Mesothelial cell of epicardium (in vitro differentiated cells): ENCODE measurements at regions not wholly inside any gene's neighbourhood (a gene's known extent, or its start where the extent isn't known, plus 50 kb on each side); places are given as distances from the start of the nearest gene placed in this dataset.
"Not testable (repeated sequence)": the region's sequence is repeated elsewhere in the genome, so short reads cannot be mapped to it uniquely, and the experiment has no call there.

Experiments used
- DNase-seq, 2 experiments: peaks; one replicate each; pipeline ENCODE4 v3.0.0; 2021; ENCODE audit warnings: low spot score in 2 of 2; ENCODE audit not compliant: unreplicated experiment in 2 of 2
- H3K27ac Mint-ChIP-seq: 2 replicates; pipeline ENCODE4 v1.8.0; 2021; ENCODE audit warnings: mixed read lengths
- H3K27me3 Mint-ChIP-seq: 2 replicates; pipeline ENCODE4 v1.8.0; 2021; ENCODE audit warnings: low read depth, mixed read lengths
- H3K36me3 Mint-ChIP-seq: 2 replicates; pipeline ENCODE4 v1.8.0; 2021; ENCODE audit warnings: mixed read lengths
- H3K4me1 Mint-ChIP-seq: 2 replicates; pipeline ENCODE4 v1.8.0; 2021; ENCODE audit warnings: mixed read lengths
- H3K4me3 Mint-ChIP-seq: 2 replicates; pipeline ENCODE4 v1.8.0; 2021; ENCODE audit warnings: mild to moderate bottlenecking, moderate library complexity, mixed read lengths
- H3K9me3 Mint-ChIP-seq: 2 replicates; pipeline ENCODE4 v1.8.0; 2021; ENCODE audit warnings: mixed read lengths
- TF ChIP-seq, protein P1 (sequence below): fragments of 200-600 bp; sonication (generic); IDR thresholded peaks from one replicate; pipeline ENCODE4 v1.5.0; 2021; ENCODE audit warnings: antibody characterized with exemption; ENCODE audit not compliant: unreplicated experiment

DNA sequence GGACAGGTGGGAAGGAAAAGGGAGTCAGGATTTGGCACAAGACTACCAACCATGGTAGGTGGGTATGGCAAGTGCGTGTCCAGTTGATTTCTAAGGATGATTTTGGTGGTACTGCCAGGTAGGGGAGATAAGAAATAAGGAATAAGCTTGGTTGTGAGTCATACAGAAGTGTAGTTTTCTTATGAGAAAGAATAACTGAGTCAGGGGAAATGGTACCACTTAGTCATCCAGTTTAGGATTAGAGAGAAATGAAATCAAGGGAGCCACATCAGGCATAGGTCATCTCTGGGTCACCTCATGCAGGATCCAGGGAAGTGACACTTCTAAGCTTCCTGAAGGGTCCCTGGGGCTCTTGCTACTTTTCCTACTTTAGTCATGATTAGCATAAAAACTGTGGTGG is 107.1 kb upstream of the C1GALT1C1 start:
- TF ChIP-seq, protein P1, sequence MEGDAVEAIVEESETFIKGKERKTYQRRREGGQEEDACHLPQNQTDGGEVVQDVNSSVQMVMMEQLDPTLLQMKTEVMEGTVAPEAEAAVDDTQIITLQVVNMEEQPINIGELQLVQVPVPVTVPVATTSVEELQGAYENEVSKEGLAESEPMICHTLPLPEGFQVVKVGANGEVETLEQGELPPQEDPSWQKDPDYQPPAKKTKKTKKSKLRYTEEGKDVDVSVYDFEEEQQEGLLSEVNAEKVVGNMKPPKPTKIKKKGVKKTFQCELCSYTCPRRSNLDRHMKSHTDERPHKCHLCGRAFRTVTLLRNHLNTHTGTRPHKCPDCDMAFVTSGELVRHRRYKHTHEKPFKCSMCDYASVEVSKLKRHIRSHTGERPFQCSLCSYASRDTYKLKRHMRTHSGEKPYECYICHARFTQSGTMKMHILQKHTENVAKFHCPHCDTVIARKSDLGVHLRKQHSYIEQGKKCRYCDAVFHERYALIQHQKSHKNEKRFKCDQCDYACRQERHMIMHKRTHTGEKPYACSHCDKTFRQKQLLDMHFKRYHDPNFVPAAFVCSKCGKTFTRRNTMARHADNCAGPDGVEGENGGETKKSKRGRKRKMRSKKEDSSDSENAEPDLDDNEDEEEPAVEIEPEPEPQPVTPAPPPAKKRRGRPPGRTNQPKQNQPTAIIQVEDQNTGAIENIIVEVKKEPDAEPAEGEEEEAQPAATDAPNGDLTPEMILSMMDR = no peak
- DNase-seq = no peak
- peaks cover 31% of the 10 kb centered on the region for H3K9me3 Mint-ChIP-seq
- H3K36me3 Mint-ChIP-seq = no peaks in the 10 kb centered on the region
- no peak overlapping the region for H3K27ac Mint-ChIP-seq
- no peaks in the 10 kb centered on the region for H3K27me3 Mint-ChIP-seq
- no peaks in the 10 kb centered on the region for H3K4me1 Mint-ChIP-seq
- no peak overlapping the region for H3K4me3 Mint-ChIP-seq

DNA sequence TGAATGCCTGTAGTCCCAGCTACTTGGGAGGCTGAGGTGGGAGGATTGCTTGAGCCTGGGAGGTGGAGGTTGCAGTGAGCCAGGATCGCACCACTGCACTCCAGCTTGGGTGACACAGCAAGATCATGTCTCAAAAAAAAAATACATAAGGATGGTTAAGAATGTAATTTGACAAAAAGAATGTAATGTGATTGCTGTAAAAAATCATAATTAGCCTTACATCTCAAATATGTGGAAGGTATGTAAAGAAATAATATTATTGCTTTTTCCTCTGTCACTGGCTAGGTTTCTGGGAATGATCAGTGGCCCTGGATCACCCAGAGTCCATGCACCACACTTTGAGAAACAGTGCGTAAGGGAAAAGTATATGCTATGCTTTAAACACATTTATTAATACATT is 106.1 kb upstream of the C1GALT1C1 start:
- Mint-ChIP-seq H3K36me3 (no peaks in the 10 kb centered on the region), H3K4me3 (no peak overlapping the region), H3K4me1 (no peaks in the 10 kb centered on the region), H3K9me3 (peaks cover 41% of the 10 kb centered on the region), H3K27ac (no peak overlapping the region), H3K27me3 (no peaks in the 10 kb centered on the region)
- DNase-seq = no peak
- TF ChIP-seq, protein P1 = no peak

DNA sequence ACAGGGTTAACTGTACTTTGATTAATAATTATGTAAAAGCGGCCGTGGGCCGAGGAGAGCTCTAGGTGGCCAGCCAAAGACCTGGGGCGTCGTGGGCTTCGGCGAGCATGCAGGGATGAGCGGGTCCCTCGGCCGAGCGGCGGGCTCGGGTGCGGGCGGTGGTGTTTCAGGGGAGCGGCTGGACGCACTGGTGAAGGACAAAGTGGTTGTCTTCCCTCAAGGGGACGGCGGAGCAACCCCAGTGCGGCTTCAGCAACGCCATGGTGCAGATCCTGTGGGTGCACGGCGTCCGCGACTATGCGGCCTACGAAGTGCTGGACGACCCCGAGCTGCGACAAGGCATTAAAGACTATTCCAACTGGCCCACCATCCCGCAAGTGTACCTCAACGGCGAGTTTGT is 103.0 kb upstream of the C1GALT1C1 start:
- Mint-ChIP-seq H3K27me3 (no peaks in the 10 kb centered on the region), H3K9me3 (peaks cover 37% of the 10 kb centered on the region), H3K4me1 (no peaks in the 10 kb centered on the region), H3K27ac (no peak overlapping the region), H3K36me3 (no peaks in the 10 kb centered on the region), H3K4me3 (no peak overlapping the region)
- TF ChIP-seq, protein P1 = no peak
- no peak for DNase-seq

DNA sequence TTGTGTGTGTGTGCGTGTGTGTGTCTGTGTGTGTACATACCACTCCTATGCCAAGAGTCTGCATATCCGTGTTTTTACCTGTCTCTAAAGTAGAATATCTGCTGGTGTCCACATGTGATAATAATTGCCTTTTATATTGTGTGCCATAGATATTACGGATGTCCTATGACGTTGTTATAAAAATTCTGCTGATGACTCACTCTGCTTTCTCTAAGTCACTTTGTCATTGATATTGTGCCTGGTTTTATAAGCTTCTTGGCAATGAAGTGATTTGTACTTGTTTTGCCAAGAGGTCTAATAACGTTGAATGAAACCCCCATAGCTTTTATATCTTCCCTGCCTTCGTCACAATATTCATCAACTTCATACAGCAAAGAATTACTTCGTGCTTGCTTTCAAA is 102.6 kb upstream of the C1GALT1C1 start:
- no peaks in the 10 kb centered on the region for H3K36me3 Mint-ChIP-seq
- no peak for DNase-seq
- H3K27ac Mint-ChIP-seq = no peak overlapping the region
- no peaks in the 10 kb centered on the region for H3K27me3 Mint-ChIP-seq
- peaks cover 37% of the 10 kb centered on the region for H3K9me3 Mint-ChIP-seq
- H3K4me3 Mint-ChIP-seq = no peak overlapping the region
- H3K4me1 Mint-ChIP-seq = no peaks in the 10 kb centered on the region
- TF ChIP-seq, protein P1 = no peak

DNA sequence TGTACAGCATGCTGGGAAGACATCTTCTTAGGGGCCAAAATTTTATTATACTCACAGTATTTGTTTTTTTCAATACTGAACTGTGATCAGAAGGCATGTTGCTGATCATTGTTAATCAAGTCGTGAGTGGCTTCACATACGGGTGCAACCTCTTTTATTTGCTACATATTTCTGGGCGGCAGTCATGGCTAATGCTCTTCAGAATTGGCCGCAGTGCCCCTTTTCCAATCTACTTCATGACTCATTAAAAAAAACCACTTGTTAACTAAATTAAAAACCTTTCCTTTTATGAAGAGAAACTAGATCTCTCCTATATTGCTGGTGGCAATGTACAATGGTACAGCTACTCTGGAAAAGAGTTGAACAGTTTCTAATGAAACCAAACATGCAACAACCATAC is 101.5 kb upstream of the C1GALT1C1 start:
- no peak for DNase-seq
- H3K36me3 Mint-ChIP-seq = no peaks in the 10 kb centered on the region
- H3K27ac Mint-ChIP-seq = no peak overlapping the region
- TF ChIP-seq, protein P1 = no peak
- H3K4me3 Mint-ChIP-seq = no peak overlapping the region
- peaks cover 35% of the 10 kb centered on the region for H3K9me3 Mint-ChIP-seq
- H3K27me3 Mint-ChIP-seq = no peaks in the 10 kb centered on the region
- no peaks in the 10 kb centered on the region for H3K4me1 Mint-ChIP-seq

DNA sequence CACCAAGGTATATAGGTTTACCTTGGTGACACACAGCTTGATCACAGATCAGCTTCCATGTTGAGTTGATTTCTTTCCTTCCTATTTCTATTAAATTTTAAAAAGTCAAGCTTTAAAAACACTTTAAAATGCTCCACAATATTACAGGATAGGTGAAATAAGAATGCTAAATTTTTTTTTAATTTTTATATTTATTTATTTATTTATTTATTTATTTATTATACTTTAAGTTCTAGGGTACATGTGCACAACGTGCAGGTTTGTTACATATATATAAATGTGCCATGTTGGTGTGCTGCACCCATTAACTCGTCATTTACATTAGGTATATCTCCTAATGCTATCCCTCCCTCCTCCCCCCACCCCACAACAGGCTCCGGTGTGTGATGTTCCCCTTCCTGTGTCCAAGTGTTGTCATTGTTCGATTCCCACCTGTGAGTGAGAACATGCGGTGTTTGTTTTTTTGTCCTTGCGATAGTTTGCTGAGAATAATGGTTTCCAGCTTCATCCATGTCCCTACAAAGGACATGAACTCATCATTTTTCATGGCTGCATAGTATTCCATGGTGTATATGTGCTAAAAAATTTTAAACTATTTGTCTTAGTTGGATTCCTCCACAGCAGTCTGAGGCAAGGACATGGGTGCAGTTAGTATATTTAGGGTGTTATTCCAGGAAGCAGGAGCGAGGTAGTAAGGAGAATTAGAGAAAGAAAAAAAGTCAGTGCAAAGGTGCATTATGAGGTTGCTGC is 99.8 kb upstream of the C1GALT1C1 start:
- not testable (repeated sequence) for DNase-seq, H3K27me3 Mint-ChIP-seq, H3K27ac Mint-ChIP-seq, H3K36me3 Mint-ChIP-seq, H3K4me1 Mint-ChIP-seq, H3K4me3 Mint-ChIP-seq
- peaks cover 38% of the 10 kb centered on the region for H3K9me3 Mint-ChIP-seq
